ENCODE measurements at regions not wholly inside any gene's neighbourhood (a gene's known extent, or its start where the extent isn't known, plus 50 kb on each side); places are given as distances from the start of the nearest gene placed in this dataset.
"Not testable (repeated sequence)": the region's sequence is repeated elsewhere in the genome, so short reads cannot be mapped to it uniquely, and the experiment has no call there.

DNA sequence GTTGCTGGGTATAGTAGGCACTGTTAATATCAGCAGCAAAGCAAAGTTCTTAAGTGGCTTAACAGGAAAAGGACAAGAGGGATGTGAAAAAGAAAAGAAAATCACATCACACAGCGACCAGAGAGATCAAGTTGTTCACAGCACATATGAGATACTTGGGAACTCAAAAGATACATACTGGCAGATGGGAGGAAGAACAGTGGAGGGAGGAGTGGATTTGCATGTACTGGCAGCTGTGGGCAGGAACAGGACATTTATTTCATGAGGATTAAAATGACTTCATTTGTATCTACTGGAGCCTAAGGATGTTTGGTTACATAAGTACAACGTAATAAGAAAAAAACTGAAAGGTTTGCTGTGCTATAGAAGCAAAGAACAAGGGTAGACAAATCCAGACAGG lies 136.5 kb upstream of the IFNG-AS1 start:
- no peak for DNase-seq

DNA sequence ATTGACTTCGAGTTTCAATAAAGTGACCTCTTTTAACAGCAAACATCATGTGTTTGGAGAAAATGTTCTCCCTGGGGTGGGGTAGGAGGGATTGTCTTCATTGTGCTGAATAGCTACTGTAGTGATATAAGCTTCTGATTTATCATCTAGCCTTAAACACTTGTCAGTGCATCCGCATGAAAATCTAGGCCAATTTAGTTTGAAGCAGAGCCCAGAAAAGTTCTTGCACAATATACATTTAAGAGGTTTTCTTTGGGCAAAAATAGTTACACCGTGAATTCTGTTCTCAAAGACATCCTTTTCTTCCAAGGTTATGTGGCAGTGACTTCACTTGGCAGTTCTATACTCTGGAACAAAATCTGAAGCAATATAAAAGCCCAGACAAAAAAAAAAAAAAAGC lies 136.0 kb upstream of the IFNG-AS1 start:
- no peak for DNase-seq

GRCh38 chr12:67854351-67854750 lies 134.9 kb upstream of the IFNG-AS1 start:
- DNase-seq: no peak

DNA sequence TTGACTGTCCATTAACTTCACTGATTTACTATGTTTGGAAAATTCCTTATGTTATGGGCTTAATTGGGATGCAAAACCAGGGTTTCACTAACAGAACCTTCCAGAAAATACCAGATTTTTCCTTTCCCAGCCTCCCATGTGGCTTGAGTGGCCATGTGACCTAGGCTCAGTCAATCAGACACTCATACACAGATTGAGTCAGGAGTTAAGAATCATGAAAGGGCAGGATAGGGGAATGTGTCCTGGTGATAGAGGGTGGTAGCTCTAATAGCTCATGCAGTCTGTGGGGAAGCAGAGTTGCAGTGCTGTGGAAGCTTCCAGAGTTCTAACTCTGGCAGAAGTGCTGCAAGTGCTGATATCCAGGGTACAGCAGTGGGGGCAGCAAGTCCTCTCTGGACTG lies 134.1 kb upstream of the IFNG-AS1 start:
- DNase-seq: no peak

DNA sequence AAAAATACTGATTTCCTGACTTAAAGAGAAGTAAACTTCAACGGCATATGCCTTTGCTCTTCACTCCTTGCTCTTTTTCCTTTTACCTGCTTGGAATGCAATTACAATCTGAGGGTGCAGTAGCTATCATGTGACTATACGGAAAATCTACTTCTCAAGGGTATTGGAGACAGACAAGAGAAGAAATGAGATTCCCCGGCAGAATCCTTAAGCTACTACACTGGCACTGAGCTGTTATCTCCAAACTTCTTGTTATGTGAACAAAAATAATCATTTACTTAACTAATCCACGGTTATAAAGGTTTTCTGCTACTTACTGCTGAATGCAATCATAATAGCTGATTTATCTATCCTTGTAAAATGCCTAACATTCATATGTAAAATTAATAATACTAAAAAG lies 118.0 kb upstream of the IFNG-AS1 start:
- DNase-seq: no peak

- DNase-seq: no peak
These were observed 115.9 kb upstream of the IFNG-AS1 start for GRCh38 chr12:67873355-67873754.

- no peak for DNase-seq
These were observed 112.8 kb upstream of the IFNG-AS1 start for GRCh38 chr12:67876305-67876915.

GRCh38 chr12:67877727-67878126 lies 111.5 kb upstream of the IFNG-AS1 start:
- no peak for DNase-seq

DNA sequence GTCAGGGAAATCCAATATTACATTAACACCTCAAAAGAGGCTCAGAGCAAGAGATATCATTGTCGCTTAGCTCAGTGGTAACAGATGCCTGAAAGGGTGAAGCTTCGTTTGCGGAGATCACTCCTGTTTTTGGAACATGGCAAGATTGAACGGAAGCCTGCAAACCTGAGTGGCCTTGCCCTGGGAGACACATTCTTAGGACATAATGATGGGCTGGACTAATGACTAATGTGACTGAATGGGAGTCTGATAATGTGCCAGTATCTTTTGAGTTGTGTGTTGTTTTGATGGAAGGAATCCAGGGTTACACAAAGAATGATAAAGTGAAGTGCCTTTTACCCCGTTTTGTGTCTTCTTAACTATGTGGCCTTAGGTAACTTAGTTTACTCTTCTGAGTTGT lies 109.3 kb upstream of the IFNG-AS1 start:
- no peak for DNase-seq

- DNase-seq: no peak
These were observed 107.7 kb upstream of the IFNG-AS1 start for GRCh38 chr12:67881565-67881964.

- no peak for DNase-seq
These were observed 104.7 kb upstream of the IFNG-AS1 start for GRCh38 chr12:67884596-67884995.

DNA sequence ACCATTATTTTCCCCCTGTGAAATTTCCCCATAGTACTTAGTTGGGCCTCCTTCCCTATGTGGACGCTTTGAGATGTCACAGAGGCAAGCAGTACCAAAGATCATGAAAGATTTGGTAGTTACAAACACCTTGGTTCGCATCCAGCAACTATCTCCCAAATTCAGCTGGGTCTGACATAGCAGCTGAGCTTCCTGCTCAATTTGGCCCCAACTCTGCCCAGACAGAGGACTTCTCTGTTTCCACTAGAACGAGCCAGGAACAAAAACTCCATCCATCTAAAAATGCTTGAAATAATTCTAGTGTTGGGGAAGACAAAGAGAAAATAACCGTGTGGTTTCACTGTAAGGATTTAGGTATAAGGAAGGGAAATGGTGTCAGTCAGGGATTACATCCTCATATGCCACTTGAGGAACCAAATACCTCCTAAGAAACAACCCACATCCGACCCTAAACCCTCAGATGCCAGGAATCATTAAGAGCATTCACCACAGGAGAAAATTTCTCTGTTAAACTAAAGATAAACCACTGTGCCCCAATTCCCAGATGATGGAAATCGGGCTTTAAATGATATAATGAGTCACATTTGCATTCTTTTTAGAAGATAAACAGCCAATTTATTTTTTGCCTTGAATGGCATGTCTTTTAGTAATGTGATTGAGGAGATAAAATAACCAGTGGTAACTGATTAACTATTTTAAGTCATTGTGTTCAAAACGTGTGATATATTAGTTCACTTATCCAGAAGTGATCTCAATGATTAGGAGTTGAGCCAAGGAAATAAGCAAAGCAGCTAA lies 103.7 kb upstream of the IFNG-AS1 start:
- no peak for DNase-seq

DNA sequence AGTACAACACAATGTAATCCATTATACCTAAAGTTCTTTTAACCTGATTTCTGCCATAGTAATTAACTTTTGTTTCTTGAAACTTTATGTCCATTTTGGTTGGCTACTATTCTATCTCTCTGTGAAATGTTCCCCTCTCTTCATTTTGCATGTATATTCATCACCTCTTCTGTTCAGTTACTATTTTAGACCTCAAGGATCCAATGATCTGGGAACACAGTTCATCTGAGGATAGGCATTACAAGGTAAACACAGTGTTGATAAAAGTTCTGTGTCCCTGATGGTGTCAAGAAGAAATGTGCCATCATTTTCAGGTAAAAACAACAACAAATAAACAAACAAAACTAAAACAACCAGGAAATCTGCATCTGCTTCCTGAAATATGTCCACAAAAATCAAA lies 102.2 kb upstream of the IFNG-AS1 start:
- no peak for DNase-seq

DNA sequence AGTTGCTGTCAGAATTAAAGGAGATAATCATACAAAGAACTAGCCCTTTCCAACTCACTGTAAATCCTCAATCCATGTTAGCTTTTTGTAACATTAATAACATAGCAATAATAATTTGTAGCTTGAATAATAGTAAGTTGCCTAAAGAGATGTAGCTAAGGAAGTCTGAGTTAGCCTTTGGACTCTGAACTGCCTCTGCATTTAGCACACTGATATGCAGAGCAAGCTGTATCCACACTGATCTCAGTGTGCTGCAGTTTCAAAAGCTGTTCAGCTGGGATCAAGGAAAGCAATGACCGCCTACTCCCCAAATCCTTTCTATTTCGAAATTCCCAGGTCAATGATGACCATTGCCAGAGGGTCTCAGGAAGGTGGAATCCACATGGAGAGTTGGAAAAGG lies 99.3 kb upstream of the IFNG-AS1 start:
- no peak for DNase-seq

GRCh38 chr12:67890726-67891258 lies 98.5 kb upstream of the IFNG-AS1 start:
- DNase-seq: no peak

GRCh38 chr12:67891596-67891995 lies 97.7 kb upstream of the IFNG-AS1 start:
- DNase-seq: no peak

GRCh38 chr12:67892259-67893021 lies 96.8 kb upstream of the IFNG-AS1 start:
- no peak for DNase-seq

DNA sequence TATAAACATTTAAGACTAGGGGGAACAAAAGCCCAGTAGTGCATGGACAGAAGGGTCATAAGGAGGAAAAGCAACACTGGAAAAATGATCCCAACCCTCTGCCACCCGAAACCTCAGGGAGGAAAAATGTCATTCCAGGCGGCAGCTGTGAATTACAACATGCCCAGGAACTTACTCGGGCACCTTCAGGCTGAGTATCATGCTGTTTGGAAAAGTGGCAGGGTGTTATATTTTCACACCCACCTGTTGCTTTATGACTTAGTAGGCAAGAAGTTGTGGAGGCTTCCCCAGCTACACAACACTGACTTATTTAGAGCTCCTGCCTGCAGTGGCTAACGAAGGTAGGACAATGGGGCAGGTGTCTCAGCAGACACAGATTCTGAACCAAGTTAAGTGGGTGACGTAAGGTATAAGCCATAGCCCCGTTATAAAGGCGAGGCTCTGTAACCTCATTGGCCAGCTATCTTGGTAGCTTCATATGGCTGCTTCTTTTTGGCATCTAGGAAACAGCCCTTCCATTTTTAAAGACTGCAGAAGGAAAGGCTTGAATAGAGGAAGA lies 96.1 kb upstream of the IFNG-AS1 start:
- DNase-seq: no peak

DNA sequence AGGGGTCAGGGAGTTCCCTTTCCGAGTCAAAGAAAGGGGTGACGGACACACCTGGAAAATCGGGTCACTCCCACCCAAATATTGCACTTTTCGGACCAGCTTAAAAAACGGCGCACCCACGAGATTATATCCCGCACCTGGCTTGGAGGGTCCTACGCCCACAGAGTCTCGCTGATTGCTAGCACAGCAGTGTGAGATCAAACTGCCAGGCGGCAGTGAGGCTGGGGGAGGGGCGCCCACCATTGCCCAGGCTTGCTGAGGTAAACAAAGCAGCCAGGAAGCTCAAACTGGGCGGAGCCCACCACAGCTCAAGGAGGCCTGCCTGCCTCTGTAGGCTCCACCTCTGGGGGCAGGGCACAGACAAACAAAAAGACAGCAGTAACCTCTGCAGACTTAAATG lies 88.8 kb upstream of the IFNG-AS1 start:
- not testable (repeated sequence) for DNase-seq

- no peak for DNase-seq
These were observed 80.1 kb upstream of the IFNG-AS1 start for GRCh38 chr12:67909091-67909531.

GRCh38 chr12:67909681-67910080 lies 79.6 kb upstream of the IFNG-AS1 start:
- no peak for DNase-seq

GRCh38 chr12:67910360-67911274 lies 78.6 kb upstream of the IFNG-AS1 start:
- no peak for DNase-seq
